ENCODE measurements at regions not wholly inside any gene's neighbourhood (a gene's known extent, or its start where the extent isn't known, plus 50 kb on each side); places are given as distances from the start of the nearest gene placed in this dataset.
A peak's percentile ranks its signal among the peaks of the same experiment; 100 is the strongest.

- CTCF ChIA-PET: no interaction called here
- Mint-ChIP-seq H3K27ac (no peak overlapping the region), H3K4me1 (no peaks in the 10 kb centered on the region), H3K27me3 (ENCODE audit: low read depth) (no peaks in the 10 kb centered on the region), H3K9me3 (peaks cover 18% of the 10 kb centered on the region), H3K36me3 (peaks cover 2% of the 10 kb centered on the region; the same call in 1 of the 2 replicates), H3K4me3 (no peak overlapping the region)
- DNase-seq (ENCODE audit: low spot score) (no peak), ATAC-seq (no peak)
- POLR2A ChIA-PET: no interaction called here
- TF ChIP-seq RORB (CRISPR knock-in tag; IDR thresholded peaks at IDR 0.05) (no peak), ZNF423 (CRISPR knock-in tag; IDR thresholded peaks at IDR 0.05) (no peak), GRHL2 (CRISPR knock-in tag; IDR thresholded peaks at IDR 0.05; ENCODE audit: insufficient replicate concordance, severe bottlenecking) (no peak), ZNF317 (CRISPR knock-in tag; IDR thresholded peaks at IDR 0.05; ENCODE audit: borderline replicate concordance, low read depth) (peak; percentile 89), ATF6 (CRISPR knock-in tag; IDR thresholded peaks at IDR 0.05) (no peak), ZSCAN18 (CRISPR knock-in tag; IDR thresholded peaks at IDR 0.05) (no peak), ZNF281 (CRISPR knock-in tag; IDR thresholded peaks at IDR 0.05) (no peak), ZNF425 (CRISPR knock-in tag; conservative IDR thresholded peaks at IDR 0.05) (no peak)
These were observed 65.9 kb downstream of the KCNJ2 start for GRCh38 chr17:70235252-70235651.

- TF ChIP-seq PRRX2 (CRISPR knock-in tag; IDR thresholded peaks at IDR 0.05): no peak
- TF ChIP-seq ZNF416 (CRISPR knock-in tag; IDR thresholded peaks at IDR 0.05): no peak
- no peak for TF ChIP-seq OVOL2 (CRISPR knock-in tag; IDR thresholded peaks at IDR 0.05; ENCODE audit: borderline replicate concordance)
- TF ChIP-seq TEAD1 (CRISPR knock-in tag; IDR thresholded peaks at IDR 0.05): no peak
- TF ChIP-seq IRF2 (CRISPR knock-in tag; IDR thresholded peaks at IDR 0.05; ENCODE audit: borderline replicate concordance, low read depth): no peak
- TF ChIP-seq TCF7 (CRISPR knock-in tag; IDR thresholded peaks at IDR 0.05; ENCODE audit: low read depth): no peak
- no peak for TF ChIP-seq SP1 (CRISPR knock-in tag; conservative IDR thresholded peaks at IDR 0.05)
- no peak for TF ChIP-seq ZNF232 (CRISPR knock-in tag; IDR thresholded peaks at IDR 0.05)
- no peak for TF ChIP-seq CREB1 (CRISPR knock-in tag; IDR thresholded peaks at IDR 0.05)
- no peak for TF ChIP-seq MXD4 (CRISPR knock-in tag; IDR thresholded peaks at IDR 0.05; ENCODE audit: borderline replicate concordance)
- TF ChIP-seq ZNF138 (CRISPR knock-in tag; conservative IDR thresholded peaks at IDR 0.05): no peak
- no peak for TF ChIP-seq MAX (CRISPR knock-in tag; IDR thresholded peaks at IDR 0.05)
- TF ChIP-seq ZNF263 (CRISPR knock-in tag; IDR thresholded peaks at IDR 0.05; ENCODE audit: low read depth): no peak
- TF ChIP-seq FOXK1 (CRISPR knock-in tag; IDR thresholded peaks at IDR 0.05): no peak
- TF ChIP-seq NFYB (CRISPR knock-in tag; conservative IDR thresholded peaks at IDR 0.05; ENCODE audit: low read depth): no peak
- no peak for TF ChIP-seq ATF6 (CRISPR knock-in tag; IDR thresholded peaks at IDR 0.05)
- Mint-ChIP-seq H3K27ac (no peak overlapping the region), H3K9me3 (peaks cover 18% of the 10 kb centered on the region), H3K36me3 (peaks cover 2% of the 10 kb centered on the region; the same call in 1 of the 2 replicates), H3K4me3 (no peak overlapping the region), H3K4me1 (no peaks in the 10 kb centered on the region), H3K27me3 (ENCODE audit: low read depth) (no peaks in the 10 kb centered on the region)
- ATAC-seq (no peak), DNase-seq (ENCODE audit: low spot score) (no peak)
- CTCF ChIA-PET: no interaction called here
- POLR2A ChIA-PET: no interaction called here
These were observed 68.9 kb downstream of the KCNJ2 start for GRCh38 chr17:70238228-70238627.
